ENCODE measurements at regions not wholly inside any gene's neighbourhood (a gene's known extent, or its start where the extent isn't known, plus 50 kb on each side); places are given as distances from the start of the nearest gene placed in this dataset.
"Not testable (repeated sequence)": the region's sequence is repeated elsewhere in the genome, so short reads cannot be mapped to it uniquely, and the experiment has no call there.

GRCh38 chr15:62512904-62513303 lies 347.8 kb upstream of the C2CD4B start:
- no peak for DNase-seq (ENCODE audit: low read depth, low spot score)
- POLR2A ChIA-PET: no interaction called here
- CTCF ChIA-PET: no interaction called here
- no peak overlapping the region for H3K4me3 ChIP-seq (ENCODE audit: low read depth, low read length)
- TF ChIP-seq CTCF (IDR thresholded peaks at IDR 0.05; ENCODE audit: insufficient read depth, low read length, missing control alignments): no peak

- no peak for TF ChIP-seq CTCF (IDR thresholded peaks at IDR 0.05; ENCODE audit: insufficient read depth, low read length, missing control alignments)
- ChIA-PET CTCF (no interaction called here), POLR2A (no interaction called here)
- H3K4me3 ChIP-seq (ENCODE audit: low read depth, low read length): no peak overlapping the region
- no peak for DNase-seq (ENCODE audit: low read depth, low spot score)
These were observed 348.8 kb upstream of the C2CD4B start for GRCh38 chr15:62513893-62514292.

- no peak for DNase-seq (ENCODE audit: low read depth, low spot score)
- no peak for TF ChIP-seq CTCF (IDR thresholded peaks at IDR 0.05; ENCODE audit: insufficient read depth, low read length, missing control alignments)
- CTCF ChIA-PET: interaction anchor here (0.8 kb wide), 1 partner anchor 9 kb away, joined by 3 read pairs; no protein-coding TSS in a partner anchor
- POLR2A ChIA-PET: no interaction called here
- H3K4me3 ChIP-seq (ENCODE audit: low read depth, low read length): no peak overlapping the region
These were observed 350.8 kb upstream of the C2CD4B start for GRCh38 chr15:62515696-62516395.

- no peak for TF ChIP-seq CTCF (IDR thresholded peaks at IDR 0.05; ENCODE audit: insufficient read depth, low read length, missing control alignments)
These were observed 352.5 kb upstream of the C2CD4B start for GRCh38 chr15:62517541-62517940.

GRCh38 chr15:62518666-62519065 lies 353.6 kb upstream of the C2CD4B start:
- POLR2A ChIA-PET; DNase-seq (ENCODE audit: low read depth, low spot score); H3K4me3 ChIP-seq (ENCODE audit: low read depth, low read length); CTCF ChIA-PET: not testable (repeated sequence)

More at GRCh38 chr15:62517541-62517940, 352.5 kb upstream of the C2CD4B start:
- no peak for DNase-seq (ENCODE audit: low read depth, low spot score)
- H3K4me3 ChIP-seq (ENCODE audit: low read depth, low read length): no peak overlapping the region
- POLR2A ChIA-PET: no interaction called here
- CTCF ChIA-PET: no interaction called here

- POLR2A ChIA-PET: no interaction called here
These were observed 354.8 kb upstream of the C2CD4B start for GRCh38 chr15:62519900-62520299.

More at GRCh38 chr15:62519900-62520299, 354.8 kb upstream of the C2CD4B start:
- CTCF ChIA-PET: interaction anchor here (1.3 to 1.9 kb wide), 2 partner anchors 30 to 223 kb away, joined by 3 to 6 read pairs; no protein-coding TSS in a partner anchor
- no peak for DNase-seq (ENCODE audit: low read depth, low spot score)
- H3K4me3 ChIP-seq (ENCODE audit: low read depth, low read length): no peak overlapping the region
- no peak for TF ChIP-seq CTCF (IDR thresholded peaks at IDR 0.05; ENCODE audit: insufficient read depth, low read length, missing control alignments)
